ENCODE measurements at regions not wholly inside any gene's neighbourhood (a gene's known extent, or its start where the extent isn't known, plus 50 kb on each side); places are given as distances from the start of the nearest gene placed in this dataset.

DNA sequence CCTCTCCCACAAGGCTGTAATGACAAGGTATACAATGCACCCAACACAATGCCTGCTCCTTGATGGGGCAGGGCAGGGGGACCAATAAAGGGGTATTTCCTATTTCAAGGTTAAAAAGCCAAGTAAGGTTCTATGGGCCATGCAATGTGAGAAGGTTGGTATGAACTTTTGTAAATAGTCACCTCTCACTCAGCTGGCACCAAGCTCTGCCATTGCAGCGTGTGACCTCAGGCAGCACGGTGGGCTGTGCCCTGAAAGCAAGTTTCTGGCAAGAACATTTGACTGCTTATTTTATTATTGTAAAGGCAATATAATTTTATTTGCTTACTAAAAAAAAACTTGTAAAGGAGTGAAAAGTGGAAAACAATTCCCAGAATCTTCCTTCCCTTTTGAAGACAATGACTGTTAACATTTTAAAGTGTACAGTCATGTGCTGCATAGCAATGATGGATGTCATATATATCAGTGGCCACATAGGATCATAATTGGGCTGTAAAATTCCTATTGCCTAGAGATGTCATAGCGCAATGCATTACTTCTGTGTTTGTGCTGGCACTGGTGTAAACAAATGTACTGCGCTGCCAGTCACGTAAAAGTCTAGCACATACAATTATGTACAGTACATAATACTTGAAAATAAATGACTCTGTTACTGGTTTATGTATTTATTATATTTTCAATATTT, 167.3 kb upstream of the RORA start:
- Histone ChIP-seq H3K79me2 (ENCODE audit: low read length) (no peaks in the 10 kb centered on the region), H4K20me1 (ENCODE audit: insufficient read depth, low read length) (no peaks in the 10 kb centered on the region), H3K27ac (ENCODE audit: low read length) (no peak overlapping the region), H3K27me3 (ENCODE audit: low read depth, low read length) (no peaks in the 10 kb centered on the region), H3K9me3 (ENCODE audit: insufficient read depth, low read length) (no peaks in the 10 kb centered on the region), H3K4me3 (ENCODE audit: low read length) (no peak overlapping the region), H2AFZ (ENCODE audit: low read depth, low read length) (no peak overlapping the region), H3K36me3 (replicated peaks; ENCODE audit: low read depth, low read length) (no peaks in the 10 kb centered on the region), H3K9ac (ENCODE audit: low read length) (no peak overlapping the region), H3K4me2 (ENCODE audit: low read length) (no peak overlapping the region), H3K4me1 (ENCODE audit: low read length) (no peaks in the 10 kb centered on the region)
- TF ChIP-seq, protein P1, sequence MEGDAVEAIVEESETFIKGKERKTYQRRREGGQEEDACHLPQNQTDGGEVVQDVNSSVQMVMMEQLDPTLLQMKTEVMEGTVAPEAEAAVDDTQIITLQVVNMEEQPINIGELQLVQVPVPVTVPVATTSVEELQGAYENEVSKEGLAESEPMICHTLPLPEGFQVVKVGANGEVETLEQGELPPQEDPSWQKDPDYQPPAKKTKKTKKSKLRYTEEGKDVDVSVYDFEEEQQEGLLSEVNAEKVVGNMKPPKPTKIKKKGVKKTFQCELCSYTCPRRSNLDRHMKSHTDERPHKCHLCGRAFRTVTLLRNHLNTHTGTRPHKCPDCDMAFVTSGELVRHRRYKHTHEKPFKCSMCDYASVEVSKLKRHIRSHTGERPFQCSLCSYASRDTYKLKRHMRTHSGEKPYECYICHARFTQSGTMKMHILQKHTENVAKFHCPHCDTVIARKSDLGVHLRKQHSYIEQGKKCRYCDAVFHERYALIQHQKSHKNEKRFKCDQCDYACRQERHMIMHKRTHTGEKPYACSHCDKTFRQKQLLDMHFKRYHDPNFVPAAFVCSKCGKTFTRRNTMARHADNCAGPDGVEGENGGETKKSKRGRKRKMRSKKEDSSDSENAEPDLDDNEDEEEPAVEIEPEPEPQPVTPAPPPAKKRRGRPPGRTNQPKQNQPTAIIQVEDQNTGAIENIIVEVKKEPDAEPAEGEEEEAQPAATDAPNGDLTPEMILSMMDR (IDR thresholded peaks at IDR 0.05; ENCODE audit: low read depth, low read length) = no peak
- TF ChIP-seq EZH2phosphoT487 (IDR thresholded peaks at IDR 0.05; ENCODE audit: low read depth) = no peak

- TF ChIP-seq, protein P1 (IDR thresholded peaks at IDR 0.05; ENCODE audit: low read depth, low read length) = no peak
- no peak for TF ChIP-seq EZH2phosphoT487 (IDR thresholded peaks at IDR 0.05; ENCODE audit: low read depth)
- no peaks in the 10 kb centered on the region for H3K36me3 ChIP-seq (replicated peaks; ENCODE audit: low read depth, low read length)
- no peaks in the 10 kb centered on the region for H3K9me3 ChIP-seq (ENCODE audit: insufficient read depth, low read length)
- no peak overlapping the region for H3K4me3 ChIP-seq (ENCODE audit: low read length)
- no peaks in the 10 kb centered on the region for H4K20me1 ChIP-seq (ENCODE audit: insufficient read depth, low read length)
- no peak overlapping the region for H3K27ac ChIP-seq (ENCODE audit: low read length)
- no peak overlapping the region for H3K9ac ChIP-seq (ENCODE audit: low read length)
- no peak overlapping the region for H3K4me2 ChIP-seq (ENCODE audit: low read length)
- peaks cover 7% of the 10 kb centered on the region; the same call in 1 of the 2 replicates for H3K27me3 ChIP-seq (ENCODE audit: low read depth, low read length)
- H2AFZ ChIP-seq (ENCODE audit: low read depth, low read length) = no peak overlapping the region
- H3K4me1 ChIP-seq (ENCODE audit: low read length) = no peaks in the 10 kb centered on the region
- no peaks in the 10 kb centered on the region for H3K79me2 ChIP-seq (ENCODE audit: low read length)
These were observed 164.8 kb upstream of the RORA start for GRCh38 chr15:61393949-61394348.

DNA sequence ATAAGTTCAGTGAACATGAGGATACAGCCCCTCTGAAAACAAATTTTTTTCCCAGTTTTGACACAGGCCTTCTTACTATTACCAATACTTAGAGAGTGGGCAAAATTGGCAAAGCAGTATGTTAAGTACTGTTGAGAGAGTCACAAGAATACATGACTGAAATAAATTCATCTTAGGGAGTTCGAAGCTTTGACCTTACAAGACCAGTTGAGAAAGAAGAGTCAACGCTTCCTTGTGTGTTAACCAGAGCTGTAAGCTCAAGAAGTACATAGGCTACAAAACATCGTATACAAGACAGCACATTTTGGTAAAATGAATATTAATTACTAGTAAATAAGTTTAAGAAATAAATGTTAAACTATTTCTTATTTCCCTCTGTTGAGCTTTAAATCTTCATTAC, 164.4 kb upstream of the RORA start:
- Histone ChIP-seq H3K4me2 (ENCODE audit: low read length) (no peak overlapping the region), H3K9ac (ENCODE audit: low read length) (no peak overlapping the region), H2AFZ (ENCODE audit: low read depth, low read length) (no peak overlapping the region), H3K4me1 (ENCODE audit: low read length) (no peaks in the 10 kb centered on the region), H3K36me3 (replicated peaks; ENCODE audit: low read depth, low read length) (no peaks in the 10 kb centered on the region), H3K27me3 (ENCODE audit: low read depth, low read length) (peaks cover 7% of the 10 kb centered on the region; the same call in 1 of the 2 replicates), H4K20me1 (ENCODE audit: insufficient read depth, low read length) (no peaks in the 10 kb centered on the region), H3K79me2 (ENCODE audit: low read length) (no peaks in the 10 kb centered on the region), H3K27ac (ENCODE audit: low read length) (no peak overlapping the region), H3K9me3 (ENCODE audit: insufficient read depth, low read length) (no peaks in the 10 kb centered on the region), H3K4me3 (ENCODE audit: low read length) (no peak overlapping the region)
- TF ChIP-seq EZH2phosphoT487 (IDR thresholded peaks at IDR 0.05; ENCODE audit: low read depth) = no peak
- TF ChIP-seq, protein P1 (IDR thresholded peaks at IDR 0.05; ENCODE audit: low read depth, low read length) = no peak

- Histone ChIP-seq H3K4me1 (ENCODE audit: low read length) (no peaks in the 10 kb centered on the region), H3K36me3 (replicated peaks; ENCODE audit: low read depth, low read length) (no peaks in the 10 kb centered on the region), H4K20me1 (ENCODE audit: insufficient read depth, low read length) (no peaks in the 10 kb centered on the region), H3K27ac (ENCODE audit: low read length) (no peak overlapping the region), H3K79me2 (ENCODE audit: low read length) (no peaks in the 10 kb centered on the region), H3K27me3 (ENCODE audit: low read depth, low read length) (peaks cover 7% of the 10 kb centered on the region; the same call in 1 of the 2 replicates), H3K9ac (ENCODE audit: low read length) (no peak overlapping the region), H2AFZ (ENCODE audit: low read depth, low read length) (no peak overlapping the region), H3K4me2 (ENCODE audit: low read length) (no peak overlapping the region), H3K9me3 (ENCODE audit: insufficient read depth, low read length) (peaks cover 6% of the 10 kb centered on the region; the same call in 1 of the 2 replicates), H3K4me3 (ENCODE audit: low read length) (no peak overlapping the region)
- TF ChIP-seq, protein P1 (IDR thresholded peaks at IDR 0.05; ENCODE audit: low read depth, low read length) = no peak
These were observed 161.0 kb upstream of the RORA start for GRCh38 chr15:61390138-61390537.

All from OCI-LY3 (cell line).